ENCODE measurements at regions not wholly inside any gene's neighbourhood (a gene's known extent, or its start where the extent isn't known, plus 50 kb on each side); places are given as distances from the start of the nearest gene placed in this dataset.

DNA sequence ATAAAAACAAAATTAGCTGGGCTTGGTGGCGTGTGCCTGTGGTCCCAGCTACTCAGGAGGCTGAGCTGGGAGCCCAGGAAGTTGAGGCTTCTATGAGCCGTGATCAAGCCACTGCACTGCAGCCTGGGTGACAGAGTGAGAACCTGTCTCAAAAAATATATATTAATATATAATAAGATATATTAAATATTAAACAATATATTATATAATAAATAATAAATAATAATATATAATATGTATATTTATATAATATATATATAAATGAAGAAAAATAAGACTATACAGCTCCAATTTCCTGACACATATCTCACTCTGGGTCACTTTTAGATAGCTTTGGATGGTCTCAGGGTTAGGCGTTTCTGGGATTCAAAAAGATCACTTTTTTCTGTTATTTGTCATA, 74.2 kb upstream of the DPPA4 start:
- Histone ChIP-seq H3K9me1 (ENCODE audit: control insufficient read depth, insufficient read depth, low read length) (no peaks in the 10 kb centered on the region), H3K9me3 (replicated peaks; ENCODE audit: control insufficient read depth, insufficient read depth, low read depth, low read length) (no peaks in the 10 kb centered on the region), H3K4me2 (ENCODE audit: insufficient read depth, low read length) (no peak overlapping the region), H3K27me3 (ENCODE audit: control insufficient read depth in 2 of 2, insufficient read depth in 2 of 2, low read length in 2 of 2) (no peaks in the 10 kb centered on the region), H2AFZ (ENCODE audit: low read depth, low read length) (no peak overlapping the region), H3K9ac (ENCODE audit: insufficient read depth in 1 of 2, low read depth in 2 of 2, low read length in 2 of 2) (no peak overlapping the region), H3K36me3 (ENCODE audit: control insufficient read depth, insufficient read depth, low read length) (no peaks in the 10 kb centered on the region), H3K4me3 (no peak overlapping the region), H3K79me2 (ENCODE audit: control insufficient read depth, insufficient read depth, low read length) (no peaks in the 10 kb centered on the region), H3K4me1 (replicated peaks in 1 of 2; ENCODE audit: control insufficient read depth in 2 of 2, insufficient read depth in 2 of 2, low read length in 2 of 2) (no peaks in the 10 kb centered on the region), H4K20me1 (replicated peaks; ENCODE audit: control insufficient read depth, insufficient read depth, low read length) (no peaks in the 10 kb centered on the region), H3K27ac (ENCODE audit: extremely low read depth, low read depth, low read length) (no peak overlapping the region)
- FAIRE-seq (no peak), DNase-seq (ENCODE audit: extremely low read depth in 1 of 4, low spot score in 3 of 4) (no peak), ATAC-seq (no peak)
- BruUV-seq (replicated peaks), result no TSS peak
- intact Hi-C loops (cut with micrococcal nuclease), result no loop called here
- 4% methylated on average over 2 of the region's 3 CpGs for WGBS (ENCODE audit: insufficient coverage, low coverage, missing lambda C conversion rate)
- ChIA-PET CTCF (ENCODE audit: low intra/inter-chr PET ratio) (no interaction called here), POLR2A (no interaction called here)
- in situ Hi-C loops (cut with MboI), result no loop called here
- TF ChIP-seq, protein P1, sequence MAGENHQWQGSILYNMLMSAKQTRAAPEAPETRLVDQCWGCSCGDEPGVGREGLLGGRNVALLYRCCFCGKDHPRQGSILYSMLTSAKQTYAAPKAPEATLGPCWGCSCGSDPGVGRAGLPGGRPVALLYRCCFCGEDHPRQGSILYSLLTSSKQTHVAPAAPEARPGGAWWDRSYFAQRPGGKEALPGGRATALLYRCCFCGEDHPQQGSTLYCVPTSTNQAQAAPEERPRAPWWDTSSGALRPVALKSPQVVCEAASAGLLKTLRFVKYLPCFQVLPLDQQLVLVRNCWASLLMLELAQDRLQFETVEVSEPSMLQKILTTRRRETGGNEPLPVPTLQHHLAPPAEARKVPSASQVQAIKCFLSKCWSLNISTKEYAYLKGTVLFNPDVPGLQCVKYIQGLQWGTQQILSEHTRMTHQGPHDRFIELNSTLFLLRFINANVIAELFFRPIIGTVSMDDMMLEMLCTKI (IDR thresholded peaks at IDR 0.05; ENCODE audit: partially characterized antibody), result no peak

DNA sequence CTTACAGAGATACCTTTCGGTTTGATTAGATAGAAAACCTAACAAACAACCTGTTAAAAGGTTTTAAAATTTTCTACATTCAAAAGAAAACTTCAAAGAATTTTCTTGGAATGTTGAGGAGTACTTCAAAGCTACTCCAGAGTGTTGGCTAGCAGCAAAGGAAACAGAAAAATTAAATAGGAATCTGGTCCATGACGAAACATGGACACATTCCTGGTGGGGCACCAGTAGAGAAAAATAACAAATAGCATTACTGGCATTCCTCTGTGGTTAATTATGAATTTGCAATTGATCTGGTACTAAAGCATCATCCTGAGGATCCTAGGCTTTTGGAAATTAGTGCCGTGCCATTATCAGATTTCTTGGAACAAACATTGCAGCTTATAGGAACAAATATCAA, 59.5 kb upstream of the DPPA4 start:
- WGBS (ENCODE audit: insufficient coverage, low coverage, missing lambda C conversion rate), result 7% methylated on average over 3 of the region's 3 CpGs
- no peak for FAIRE-seq
- no peaks in the 10 kb centered on the region for H3K9me3 ChIP-seq (replicated peaks; ENCODE audit: control insufficient read depth, insufficient read depth, low read depth, low read length)
- H2AFZ ChIP-seq (ENCODE audit: low read depth, low read length), result no peak overlapping the region
- no peak overlapping the region for H3K4me3 ChIP-seq
- no peaks in the 10 kb centered on the region for H3K9me1 ChIP-seq (ENCODE audit: control insufficient read depth, insufficient read depth, low read length)
- no peak overlapping the region for H3K27ac ChIP-seq (ENCODE audit: extremely low read depth, low read depth, low read length)
- no peak overlapping the region for H3K4me2 ChIP-seq (ENCODE audit: insufficient read depth, low read length)
- no peak for TF ChIP-seq HMBOX1 (IDR thresholded peaks at IDR 0.05)
- no peak for TF ChIP-seq FOXA3 (CRISPR knock-in tag; conservative IDR thresholded peaks at IDR 0.05 in 1 of 2, IDR thresholded peaks at IDR 0.05 in 1 of 2)
- no peak for TF ChIP-seq EP300 (IDR thresholded peaks at IDR 0.05; ENCODE audit: low read length)
- no peak for TF ChIP-seq POLR2AphosphoS2 (IDR thresholded peaks at IDR 0.05; ENCODE audit: low read length)
- no peak for TF ChIP-seq SMAD3 (CRISPR knock-in tag; conservative IDR thresholded peaks at IDR 0.05)
- no peak for TF ChIP-seq FOXJ3 (CRISPR knock-in tag; IDR thresholded peaks at IDR 0.05)
- TF ChIP-seq JUN (IDR thresholded peaks at IDR 0.05; ENCODE audit: borderline replicate concordance, low read depth, low read length), result no peak
- no peak for TF ChIP-seq JUN (CRISPR knock-in tag; IDR thresholded peaks at IDR 0.05; ENCODE audit: borderline replicate concordance)
- no peak for TF ChIP-seq NELFE (IDR thresholded peaks at IDR 0.05; ENCODE audit: insufficient read depth, insufficient read length)
- TF ChIP-seq JUND (IDR thresholded peaks at IDR 0.05; ENCODE audit: borderline replicate concordance, low read depth, low read length), result no peak
- no peak for TF ChIP-seq JUND (tag; IDR thresholded peaks at IDR 0.05; ENCODE audit: borderline replicate concordance, low read depth, low read length)
- ChIA-PET POLR2A (no interaction called here), CTCF (ENCODE audit: low intra/inter-chr PET ratio) (no interaction called here)
- no peaks in the 10 kb centered on the region for H3K27me3 ChIP-seq (ENCODE audit: control insufficient read depth in 2 of 2, insufficient read depth in 2 of 2, low read length in 2 of 2)
- intact Hi-C loops (cut with micrococcal nuclease), result loop anchor here (2.0 kb wide), 1 partner anchor 122 kb away; no protein-coding TSS in a partner anchor
- ATAC-seq, result no peak
- DNase-seq (ENCODE audit: extremely low read depth in 1 of 4, low spot score in 3 of 4), result no peak
- no TSS peak for BruUV-seq (replicated peaks)
- in situ Hi-C loops (cut with MboI), result no loop called here
- peaks cover 0 to 4% of the 10 kb centered on the region in 2 experiments; a peak in 2 of 5 replicates for H3K4me1 ChIP-seq (replicated peaks in 1 of 2; ENCODE audit: control insufficient read depth in 2 of 2, insufficient read depth in 2 of 2, low read length in 2 of 2)
- H4K20me1 ChIP-seq (replicated peaks; ENCODE audit: control insufficient read depth, insufficient read depth, low read length), result no peaks in the 10 kb centered on the region
- no peaks in the 10 kb centered on the region for H3K79me2 ChIP-seq (ENCODE audit: control insufficient read depth, insufficient read depth, low read length)
- H3K9ac ChIP-seq (ENCODE audit: insufficient read depth in 1 of 2, low read depth in 2 of 2, low read length in 2 of 2), result no peak overlapping the region
- no peaks in the 10 kb centered on the region for H3K36me3 ChIP-seq (ENCODE audit: control insufficient read depth, insufficient read depth, low read length)

All from K562 (cell line).